ENCODE measurements at regions not wholly inside any gene's neighbourhood (a gene's known extent, or its start where the extent isn't known, plus 50 kb on each side); places are given as distances from the start of the nearest gene placed in this dataset.
"Not testable (repeated sequence)": the region's sequence is repeated elsewhere in the genome, so short reads cannot be mapped to it uniquely, and the experiment has no call there.

DNA sequence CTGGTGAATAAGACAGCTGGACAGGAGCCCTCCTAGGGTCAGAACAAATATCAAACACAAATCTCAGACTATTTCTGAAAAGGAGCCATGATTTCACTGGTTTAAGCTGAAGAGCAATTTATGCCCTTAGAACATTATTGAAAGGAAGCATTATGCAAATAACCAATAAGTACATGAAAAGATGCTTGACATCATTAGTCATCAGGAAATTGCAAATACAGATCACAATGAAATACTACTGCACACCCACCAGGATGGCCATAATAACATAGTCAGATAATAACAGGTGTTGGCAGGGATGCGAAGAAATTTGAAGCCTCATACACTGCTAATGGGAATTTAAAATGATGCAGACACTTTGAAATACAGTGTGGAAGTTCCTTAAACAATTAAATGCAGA is 176.4 kb upstream of the RAB6C start:
- TF ChIP-seq, protein P1, sequence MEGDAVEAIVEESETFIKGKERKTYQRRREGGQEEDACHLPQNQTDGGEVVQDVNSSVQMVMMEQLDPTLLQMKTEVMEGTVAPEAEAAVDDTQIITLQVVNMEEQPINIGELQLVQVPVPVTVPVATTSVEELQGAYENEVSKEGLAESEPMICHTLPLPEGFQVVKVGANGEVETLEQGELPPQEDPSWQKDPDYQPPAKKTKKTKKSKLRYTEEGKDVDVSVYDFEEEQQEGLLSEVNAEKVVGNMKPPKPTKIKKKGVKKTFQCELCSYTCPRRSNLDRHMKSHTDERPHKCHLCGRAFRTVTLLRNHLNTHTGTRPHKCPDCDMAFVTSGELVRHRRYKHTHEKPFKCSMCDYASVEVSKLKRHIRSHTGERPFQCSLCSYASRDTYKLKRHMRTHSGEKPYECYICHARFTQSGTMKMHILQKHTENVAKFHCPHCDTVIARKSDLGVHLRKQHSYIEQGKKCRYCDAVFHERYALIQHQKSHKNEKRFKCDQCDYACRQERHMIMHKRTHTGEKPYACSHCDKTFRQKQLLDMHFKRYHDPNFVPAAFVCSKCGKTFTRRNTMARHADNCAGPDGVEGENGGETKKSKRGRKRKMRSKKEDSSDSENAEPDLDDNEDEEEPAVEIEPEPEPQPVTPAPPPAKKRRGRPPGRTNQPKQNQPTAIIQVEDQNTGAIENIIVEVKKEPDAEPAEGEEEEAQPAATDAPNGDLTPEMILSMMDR (IDR thresholded peaks at IDR 0.05; ENCODE audit: insufficient read depth, low read depth, low read length) = no peak
- H3K4me3 ChIP-seq (ENCODE audit: low read depth, low read length) = no peak overlapping the region
- no peak for DNase-seq (ENCODE audit: low read depth)

DNA sequence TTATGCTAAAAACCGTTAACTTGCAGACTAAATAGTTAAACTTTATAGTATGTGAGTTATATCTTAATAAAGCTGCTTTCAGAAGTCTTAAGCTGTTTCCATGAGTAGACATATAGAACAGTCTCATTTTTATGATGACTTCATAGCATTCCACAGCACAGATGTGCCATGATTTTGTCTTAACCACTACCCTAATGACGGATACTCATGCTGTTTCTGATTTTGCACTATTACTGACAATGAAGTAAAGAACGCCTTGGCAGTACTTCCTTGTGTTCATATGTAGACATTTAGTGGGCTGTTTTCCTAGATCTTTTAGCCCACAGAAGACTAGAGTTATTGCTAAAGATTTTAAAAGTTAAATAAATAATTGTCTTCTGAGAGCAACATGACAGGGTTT is 175.6 kb upstream of the RAB6C start:
- no peak for DNase-seq (ENCODE audit: low read depth)
- TF ChIP-seq, protein P1 (IDR thresholded peaks at IDR 0.05; ENCODE audit: insufficient read depth, low read depth, low read length) = no peak
- H3K4me3 ChIP-seq (ENCODE audit: low read depth, low read length) = no peak overlapping the region

DNA sequence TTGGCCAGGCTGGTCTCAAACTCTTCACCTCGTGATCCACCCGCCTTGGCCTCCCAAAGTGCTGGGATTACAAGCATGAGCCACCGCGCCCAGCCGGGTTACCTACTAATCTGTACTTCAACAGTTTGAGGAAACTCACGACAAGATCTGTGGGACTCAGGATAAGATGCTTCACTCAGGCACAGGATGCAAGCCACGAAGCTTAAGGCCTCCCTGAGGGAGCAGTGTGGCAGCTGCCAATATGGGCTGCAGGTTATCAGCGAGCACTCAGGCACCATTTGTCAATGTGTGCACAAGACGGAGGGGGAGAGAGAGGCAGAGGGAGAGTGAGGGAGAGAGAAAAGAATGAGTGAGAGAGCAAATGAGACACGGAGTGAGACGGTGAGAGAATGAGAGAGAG is 173.6 kb upstream of the RAB6C start:
- no peak overlapping the region for H3K4me3 ChIP-seq (ENCODE audit: low read depth, low read length)
- TF ChIP-seq, protein P1 (IDR thresholded peaks at IDR 0.05; ENCODE audit: insufficient read depth, low read depth, low read length) = no peak
- no peak for DNase-seq (ENCODE audit: low read depth)

DNA sequence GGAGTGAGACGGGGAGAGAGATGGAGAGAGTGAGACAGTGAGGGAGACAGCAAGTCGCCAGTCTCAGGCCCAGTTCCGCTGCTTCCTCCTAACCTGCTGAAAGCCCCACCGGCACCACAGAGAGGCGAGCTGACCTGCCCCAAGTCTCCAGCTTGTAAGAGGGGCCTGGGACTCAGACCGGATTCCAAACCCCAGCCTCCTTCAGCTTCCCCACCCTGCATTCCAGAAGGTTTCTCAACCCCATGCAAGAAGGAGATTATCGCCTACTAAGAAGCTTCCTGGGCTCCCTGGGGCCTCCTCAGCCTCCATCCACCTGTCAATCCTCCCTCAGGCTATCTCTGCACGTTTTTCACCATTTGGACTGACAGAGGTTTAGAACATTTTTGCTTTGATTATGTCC is 173.1 kb upstream of the RAB6C start:
- TF ChIP-seq, protein P1 (IDR thresholded peaks at IDR 0.05; ENCODE audit: insufficient read depth, low read depth, low read length) = no peak
- DNase-seq (ENCODE audit: low read depth) = no peak
- no peak overlapping the region for H3K4me3 ChIP-seq (ENCODE audit: low read depth, low read length)

DNA sequence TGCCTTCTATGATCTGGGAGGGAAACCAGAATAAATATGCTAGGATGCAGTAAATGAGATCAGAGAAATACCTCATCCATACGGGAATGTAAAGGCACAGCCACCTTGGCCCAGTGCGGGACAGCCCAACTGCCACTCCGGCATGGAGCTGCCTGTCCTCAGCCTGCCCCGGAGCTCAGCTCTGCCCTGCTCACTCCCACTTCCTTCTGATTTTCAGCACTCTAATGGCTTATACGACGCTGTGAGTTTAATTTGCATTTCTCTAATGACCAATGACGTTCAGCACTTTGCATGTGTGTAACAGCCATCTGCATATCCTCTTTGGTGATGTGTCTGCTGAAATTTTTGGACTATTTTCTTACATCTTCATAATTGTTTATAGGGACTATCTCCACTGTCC is 172.5 kb upstream of the RAB6C start:
- no peak overlapping the region for H3K4me3 ChIP-seq (ENCODE audit: low read depth, low read length)
- DNase-seq (ENCODE audit: low read depth) = no peak
- TF ChIP-seq, protein P1 (IDR thresholded peaks at IDR 0.05; ENCODE audit: insufficient read depth, low read depth, low read length) = no peak

DNA sequence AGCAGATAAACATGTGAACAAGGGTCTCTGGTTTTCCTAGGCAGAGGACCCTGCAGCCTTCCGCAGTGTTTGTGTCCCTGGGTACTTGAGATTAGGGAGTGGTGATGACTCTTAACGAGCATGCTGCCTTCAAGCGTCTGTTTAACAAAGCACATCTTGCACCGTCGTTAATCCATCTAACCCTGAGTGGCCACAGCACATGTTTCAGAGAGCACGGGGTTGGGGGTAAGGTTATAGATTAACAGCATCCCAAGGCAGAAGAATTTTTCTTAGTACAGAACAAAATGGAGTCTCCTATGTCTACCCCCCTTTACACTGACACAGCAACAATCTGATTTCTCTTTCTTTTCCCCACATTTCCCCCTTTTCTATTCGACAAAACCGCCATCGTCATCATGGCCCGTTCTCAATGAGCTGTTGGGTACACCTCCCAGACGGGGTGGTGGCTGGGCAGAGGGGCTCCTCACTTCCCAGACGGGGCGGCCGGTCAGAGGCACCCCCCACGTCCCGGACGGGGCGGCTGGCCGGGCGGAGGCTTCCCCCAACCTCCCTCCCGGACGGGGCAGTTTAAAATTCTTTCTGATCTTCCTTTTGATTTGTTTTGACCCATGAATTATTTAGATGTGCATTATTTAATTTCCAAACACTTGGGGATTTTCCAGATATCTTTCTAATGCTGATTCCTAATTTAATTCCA is 171.7 kb upstream of the RAB6C start:
- H3K4me3 ChIP-seq (ENCODE audit: low read depth, low read length); DNase-seq (ENCODE audit: low read depth): not testable (repeated sequence)

DNA sequence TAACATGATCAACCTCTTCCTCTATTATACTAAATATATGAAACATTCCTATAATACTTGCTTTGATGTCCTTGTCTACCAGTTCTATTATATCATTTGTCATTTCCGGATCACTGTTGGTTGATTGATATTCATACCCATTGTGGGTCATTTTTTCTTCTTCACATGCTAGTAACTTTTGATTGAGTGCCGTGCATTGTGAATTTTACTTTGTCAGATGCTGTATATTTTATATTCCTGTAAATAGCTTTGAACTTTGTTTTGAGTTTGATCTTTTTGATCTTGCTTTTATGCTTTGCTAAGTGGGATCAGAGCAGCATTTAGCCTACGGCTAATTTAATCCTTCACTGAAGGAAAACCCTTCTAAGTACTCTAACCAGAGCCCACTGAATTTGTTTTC is 168.9 kb upstream of the RAB6C start:
- DNase-seq (ENCODE audit: low read depth) = no peak
- TF ChIP-seq, protein P1 (IDR thresholded peaks at IDR 0.05; ENCODE audit: insufficient read depth, low read depth, low read length) = no peak
- H3K4me3 ChIP-seq (ENCODE audit: low read depth, low read length) = no peak overlapping the region

All from fibroblast of villous mesenchyme (primary cell).